NT2/D1 (cell line): ENCODE measurements at regions not wholly inside any gene's neighbourhood (a gene's known extent, or its start where the extent isn't known, plus 50 kb on each side); places are given as distances from the start of the nearest gene placed in this dataset.

Experiments used
- SUZ12 ChIP-seq: IDR thresholded peaks from 2 replicates; pipeline ENCODE4 v1.6.1; 2011; ENCODE audit not compliant: insufficient read length, insufficient read depth; ENCODE audit errors: extremely low read depth
- YY1 ChIP-seq: IDR thresholded peaks from 2 replicates; pipeline ENCODE4 v1.6.1; 2011; ENCODE audit not compliant: insufficient read length, insufficient read depth
- ZNF274 ChIP-seq: IDR thresholded peaks from 2 replicates; pipeline ENCODE4 v1.6.1; 2011; ENCODE audit warnings: mild to moderate bottlenecking, low read depth, low read length

DNA sequence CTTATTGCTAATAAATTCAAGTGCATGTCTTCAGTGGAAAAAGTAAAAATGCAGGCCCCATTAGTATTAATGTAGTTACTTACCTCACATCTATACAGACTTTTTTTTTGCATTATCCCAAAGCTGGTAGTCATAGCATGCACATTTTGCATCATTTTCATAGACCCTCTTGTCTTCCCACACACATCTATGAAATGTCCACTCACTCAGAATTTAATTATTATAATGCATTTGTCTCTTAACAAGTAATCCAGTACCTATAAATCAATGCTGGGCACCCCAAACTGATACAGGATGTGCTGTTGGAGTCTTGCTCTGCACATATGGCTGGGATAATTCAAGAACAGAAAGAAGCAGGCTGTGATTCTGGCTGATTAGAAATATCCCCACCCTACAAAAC lies 370.4 kb upstream of the FAT3 start:
- TF ChIP-seq YY1, result no peak
- TF ChIP-seq ZNF274, result no peak
- TF ChIP-seq SUZ12, result no peak
